ENCODE measurements at regions not wholly inside any gene's neighbourhood (a gene's known extent, or its start where the extent isn't known, plus 50 kb on each side); places are given as distances from the start of the nearest gene placed in this dataset.

- no peaks in the 10 kb centered on the region for H3K9me1 ChIP-seq (ENCODE audit: control insufficient read depth, insufficient read depth, low read length)
Observed at GRCh38 chr14:26252176-26252575, 345.7 kb downstream of the NOVA1 start.

GRCh38 chr14:26233118-26233517, 364.7 kb downstream of the NOVA1 start:
- FAIRE-seq, result no peak
- Histone ChIP-seq H3K36me3 (ENCODE audit: control insufficient read depth, insufficient read depth, low read length) (no peaks in the 10 kb centered on the region), H2AFZ (ENCODE audit: low read depth, low read length) (no peak overlapping the region), H4K20me1 (replicated peaks; ENCODE audit: control insufficient read depth, insufficient read depth, low read length) (no peaks in the 10 kb centered on the region), H3K79me2 (ENCODE audit: control insufficient read depth, insufficient read depth, low read length) (no peaks in the 10 kb centered on the region), H3K4me2 (ENCODE audit: insufficient read depth, low read length) (no peak overlapping the region), H3K9ac (ENCODE audit: insufficient read depth in 1 of 2, low read depth in 2 of 2, low read length in 2 of 2) (no peak overlapping the region), H3K27ac (ENCODE audit: extremely low read depth, low read depth, low read length) (no peak overlapping the region), H3K9me3 (replicated peaks; ENCODE audit: control insufficient read depth, insufficient read depth, low read depth, low read length) (no peaks in the 10 kb centered on the region), H3K27me3 (ENCODE audit: control insufficient read depth in 2 of 2, insufficient read depth in 2 of 2, low read length in 2 of 2) (no peaks in the 10 kb centered on the region), H3K4me3 (no peak overlapping the region), H3K9me1 (ENCODE audit: control insufficient read depth, insufficient read depth, low read length) (no peaks in the 10 kb centered on the region), H3K4me1 (replicated peaks in 1 of 2; ENCODE audit: control insufficient read depth in 2 of 2, insufficient read depth in 2 of 2, low read length in 2 of 2) (no peaks in the 10 kb centered on the region)
- no peak for DNase-seq (ENCODE audit: extremely low read depth in 1 of 4, low spot score in 3 of 4)
- ATAC-seq, result no peak
- CTCF ChIA-PET (ENCODE audit: low intra/inter-chr PET ratio), result no interaction called here
- BruUV-seq (replicated peaks), result no TSS peak
- in situ Hi-C loops (cut with MboI), result no loop called here
- POLR2A ChIA-PET, result no interaction called here
- intact Hi-C loops (cut with micrococcal nuclease), result no loop called here
- 0% methylated on average over 1 of the region's 1 CpG for WGBS (ENCODE audit: insufficient coverage, low coverage, missing lambda C conversion rate)
- no peak for TF ChIP-seq POLR2H (tag; IDR thresholded peaks at IDR 0.05; ENCODE audit: low read depth)
- no peak for TF ChIP-seq BRF1 (IDR thresholded peaks at IDR 0.05; ENCODE audit: borderline replicate concordance, extremely low read depth, insufficient read length)
- no peak for TF ChIP-seq HEY1 (CRISPR knock-in tag; IDR thresholded peaks at IDR 0.05; ENCODE audit: borderline replicate concordance)
- TF ChIP-seq ATF4 (CRISPR knock-in tag; IDR thresholded peaks at IDR 0.05), result no peak
- no peak for TF ChIP-seq MLLT1 (IDR thresholded peaks at IDR 0.05)
- no peak for TF ChIP-seq THRA (IDR thresholded peaks at IDR 0.05)
- no peak for TF ChIP-seq TARDBP (IDR thresholded peaks at IDR 0.05)

More at GRCh38 chr14:26252176-26252575, 345.7 kb downstream of the NOVA1 start:
- Histone ChIP-seq H2AFZ (ENCODE audit: low read depth, low read length) (no peak overlapping the region), H3K36me3 (ENCODE audit: control insufficient read depth, insufficient read depth, low read length) (no peaks in the 10 kb centered on the region), H3K27me3 (ENCODE audit: control insufficient read depth in 2 of 2, insufficient read depth in 2 of 2, low read length in 2 of 2) (no peaks in the 10 kb centered on the region), H3K27ac (ENCODE audit: extremely low read depth, low read depth, low read length) (no peak overlapping the region), H3K4me1 (replicated peaks in 1 of 2; ENCODE audit: control insufficient read depth in 2 of 2, insufficient read depth in 2 of 2, low read length in 2 of 2) (no peaks in the 10 kb centered on the region), H3K9ac (ENCODE audit: insufficient read depth in 1 of 2, low read depth in 2 of 2, low read length in 2 of 2) (no peak overlapping the region), H3K4me3 (no peak overlapping the region), H3K4me2 (ENCODE audit: insufficient read depth, low read length) (no peak overlapping the region), H4K20me1 (replicated peaks; ENCODE audit: control insufficient read depth, insufficient read depth, low read length) (no peaks in the 10 kb centered on the region), H3K79me2 (ENCODE audit: control insufficient read depth, insufficient read depth, low read length) (no peaks in the 10 kb centered on the region), H3K9me3 (replicated peaks; ENCODE audit: control insufficient read depth, insufficient read depth, low read depth, low read length) (no peaks in the 10 kb centered on the region)
- FAIRE-seq (no peak), DNase-seq (ENCODE audit: extremely low read depth in 1 of 4, low spot score in 3 of 4) (no peak), ATAC-seq (no peak)
- intact Hi-C loops (cut with micrococcal nuclease) (no loop called here), in situ Hi-C loops (cut with MboI) (no loop called here)
- CTCF ChIA-PET (ENCODE audit: low intra/inter-chr PET ratio), result no interaction called here
- no TSS peak for BruUV-seq (replicated peaks)
- no peak for TF ChIP-seq JUN (IDR thresholded peaks at IDR 0.05; ENCODE audit: borderline replicate concordance, low read depth, low read length)
- TF ChIP-seq JUN (CRISPR knock-in tag; IDR thresholded peaks at IDR 0.05; ENCODE audit: borderline replicate concordance), result no peak
- TF ChIP-seq ZNF766 (CRISPR knock-in tag; conservative IDR thresholded peaks at IDR 0.05), result no peak
- TF ChIP-seq NCOA1 (IDR thresholded peaks at IDR 0.05; ENCODE audit: low read depth), result no peak
- no peak for TF ChIP-seq ATF1 (CRISPR knock-in tag; IDR thresholded peaks at IDR 0.05)
- TF ChIP-seq ATF1 (tag; IDR thresholded peaks at IDR 0.05), result no peak
- TF ChIP-seq DACH1 (IDR thresholded peaks at IDR 0.05; ENCODE audit: partially characterized antibody), result no peak
- TF ChIP-seq HNRNPUL1 (IDR thresholded peaks at IDR 0.05; ENCODE audit: low read length), result no peak
- TF ChIP-seq NFIC (IDR thresholded peaks at IDR 0.05), result no peak
- TF ChIP-seq NFXL1 (CRISPR knock-in tag; IDR thresholded peaks at IDR 0.05), result no peak
- TF ChIP-seq MCM2 (IDR thresholded peaks at IDR 0.05; ENCODE audit: low read depth), result no peak
- no peak for TF ChIP-seq ZNF445 (CRISPR knock-in tag; IDR thresholded peaks at IDR 0.05; ENCODE audit: low read depth)
- TF ChIP-seq CBX5 (IDR thresholded peaks at IDR 0.05; ENCODE audit: borderline replicate concordance, low read depth), result no peak
- TF ChIP-seq ILK (tag; IDR thresholded peaks at IDR 0.05; ENCODE audit: borderline replicate concordance, low read depth), result no peak
- no peak for TF ChIP-seq ELF1 (tag; IDR thresholded peaks at IDR 0.05)
- no peak for TF ChIP-seq ETV5 (CRISPR knock-in tag; IDR thresholded peaks at IDR 0.05; ENCODE audit: low read depth)
- POLR2A ChIA-PET, result no interaction called here

All from K562 (cell line).